HepG2 (cell line): ENCODE measurements at regions not wholly inside any gene's neighbourhood (a gene's known extent, or its start where the extent isn't known, plus 50 kb on each side); places are given as distances from the start of the nearest gene placed in this dataset.
A peak's percentile ranks its signal among the peaks of the same experiment; 100 is the strongest.

Source experiments
- ARNT ChIP-seq: fragments of 450-650 bp; IDR thresholded peaks from 2 replicates; pipeline ENCODE4 v1.6.1; 2017
- HCFC1 ChIP-seq: fragments of 150-350 bp; IDR thresholded peaks from 2 replicates; pipeline ENCODE4 v1.6.1; 2014; ENCODE audit warnings: low read depth, low read length
- HNRNPLL ChIP-seq: fragments of 200-400 bp; formaldehyde crosslinking; IDR thresholded peaks from 2 replicates; pipeline ENCODE4 v1.6.1; 2017; ENCODE audit warnings: mild to moderate bottlenecking, low read depth, low read length; ENCODE audit not compliant: poor library complexity, severe bottlenecking
- KLF11 ChIP-seq: IDR thresholded peaks from 2 replicates; pipeline ENCODE4 v1.6.1; 2016; ENCODE audit warnings: missing compliant biosample characterization
- LCORL ChIP-seq, 2 experiments: fragments of 450-650 bp in 1 of 2; sonication (generic) in 1 of 2; formaldehyde crosslinking in 1 of 2; IDR thresholded peaks; 2 replicates each; pipeline versions ENCODE4 v1.5.0 to v1.6.1; 2017 to 2020; ENCODE audit warnings: antibody characterized with exemption in 1 of 2, missing genetic modification reagents in 1 of 2
- MIER3 ChIP-seq: IDR thresholded peaks from 2 replicates; pipeline ENCODE4 v1.6.1; 2016; ENCODE audit warnings: missing compliant biosample characterization, borderline replicate concordance
- NBN ChIP-seq: fragments of 450-650 bp; conservative IDR thresholded peaks from 2 replicates; pipeline ENCODE4 v1.6.1; 2017
- NONO ChIP-seq, 2 experiments: fragments of 450-650 bp in 1 of 2; sonication (generic) in 1 of 2; formaldehyde crosslinking in 1 of 2; IDR thresholded peaks in 1 of 2; conservative IDR thresholded peaks in 1 of 2; 2 replicates each; pipeline versions ENCODE4 v1.6.1 to v1.8.0; 2017 to 2022; ENCODE audit warnings: mild to moderate bottlenecking in 1 of 2, missing genetic modification reagents in 1 of 2, moderate library complexity in 1 of 2
- PHB2 ChIP-seq: fragments of 450-650 bp; IDR thresholded peaks from 2 replicates; pipeline ENCODE4 v1.6.1; 2018; ENCODE audit not compliant: partially characterized antibody
- PLRG1 ChIP-seq: fragments of 450-650 bp; conservative IDR thresholded peaks from 2 replicates; pipeline ENCODE4 v1.6.1; 2016
- TAF15 ChIP-seq: fragments of 200-400 bp; formaldehyde crosslinking; IDR thresholded peaks from one replicate; pipeline ENCODE4 v1.6.1; 2018; ENCODE audit warnings: mild to moderate bottlenecking, low read depth, low read length; ENCODE audit not compliant: poor library complexity, severe bottlenecking
- ZC3H13 ChIP-seq: sonication (generic); formaldehyde crosslinking; IDR thresholded peaks from 2 replicates; pipeline ENCODE4 v1.8.1; 2023; ENCODE audit warnings: mild to moderate bottlenecking, missing genetic modification reagents, moderate library complexity
- ZNF619 ChIP-seq: sonication (generic); formaldehyde crosslinking; IDR thresholded peaks from 2 replicates; pipeline ENCODE4 v1.4.0; 2020; ENCODE audit warnings: mild to moderate bottlenecking, missing genetic modification reagents
- ZNF713 ChIP-seq: sonication (generic); formaldehyde crosslinking; IDR thresholded peaks from 2 replicates; pipeline ENCODE4 v1.4.0; 2020; ENCODE audit warnings: mild to moderate bottlenecking, missing genetic modification reagents
- ZNF777 ChIP-seq: sonication (generic); formaldehyde crosslinking; IDR thresholded peaks from 2 replicates; pipeline ENCODE4 v1.4.0; 2020; ENCODE audit warnings: missing genetic modification reagents
- ZNF790 ChIP-seq: sonication (generic); formaldehyde crosslinking; IDR thresholded peaks from 2 replicates; pipeline ENCODE4 v1.8.0; 2022; ENCODE audit warnings: missing genetic modification reagents, mild to moderate bottlenecking, borderline replicate concordance
- TF ChIP-seq, protein P1 (sequence below): sonication (generic); formaldehyde crosslinking; IDR thresholded peaks from 2 replicates; pipeline ENCODE4; 2020; ENCODE audit warnings: missing genetic modification reagents, mild to moderate bottlenecking, borderline replicate concordance
- TF ChIP-seq, protein P2 (sequence below), 2 experiments: sonication (generic) in 1 of 2; formaldehyde crosslinking in 1 of 2; IDR thresholded peaks; 2 replicates each; pipeline versions ENCODE4 v1.4.0 to v1.6.1; 2018 to 2020; ENCODE audit warnings: missing genetic modification reagents in 2 of 2, borderline replicate concordance in 1 of 2, low read depth in 1 of 2, mild to moderate bottlenecking in 1 of 2, missing biosample characterization in 1 of 2
- TF ChIP-seq, protein P3 (sequence below): sonication (generic); formaldehyde crosslinking; IDR thresholded peaks from 2 replicates; pipeline ENCODE4 v1.8.1; 2023; ENCODE audit warnings: mild to moderate bottlenecking, missing genetic modification reagents
- TF ChIP-seq, protein P4 (sequence below): sonication (generic); formaldehyde crosslinking; IDR thresholded peaks from 2 replicates; pipeline ENCODE4 v1.9.0; 2021; ENCODE audit warnings: missing genetic modification reagents, borderline replicate concordance
- TF ChIP-seq, protein P5 (sequence below): sonication (generic); formaldehyde crosslinking; IDR thresholded peaks from 2 replicates; pipeline ENCODE4 v1.5.0; 2020; ENCODE audit warnings: missing genetic modification reagents
- TF ChIP-seq, protein P6 (sequence below): sonication (generic); formaldehyde crosslinking; IDR thresholded peaks from 2 replicates; pipeline ENCODE4 v1.5.0; 2020; ENCODE audit warnings: missing genetic modification reagents, mild to moderate bottlenecking, borderline replicate concordance

DNA sequence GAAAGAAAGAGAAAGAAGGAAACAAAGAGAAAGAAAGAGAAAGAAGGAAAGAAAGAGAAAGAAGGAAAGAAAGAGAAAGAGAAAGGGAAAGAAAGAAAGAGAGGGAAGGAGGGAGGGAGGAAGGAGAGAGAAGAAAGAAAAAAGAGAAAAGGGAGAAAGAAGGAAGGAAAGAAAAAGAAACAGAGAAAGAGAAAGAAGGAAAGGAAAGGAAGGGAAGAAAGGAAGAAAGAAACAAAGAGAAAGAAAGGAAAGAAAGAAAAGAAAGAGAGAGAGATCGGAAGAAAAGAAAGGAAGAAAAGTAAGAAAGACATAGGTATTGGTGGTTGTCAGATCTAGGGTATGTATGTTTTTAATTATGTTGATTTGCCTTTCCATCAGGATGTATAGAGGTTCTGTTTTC, 342.3 kb downstream of the FOXG1 start (continued):
- no peak for TF ChIP-seq TAF15
- TF ChIP-seq NBN, result 0 out of 2 replicates have a peak, but pooled peaks have one; percentile 39
- TF ChIP-seq, protein P1, sequence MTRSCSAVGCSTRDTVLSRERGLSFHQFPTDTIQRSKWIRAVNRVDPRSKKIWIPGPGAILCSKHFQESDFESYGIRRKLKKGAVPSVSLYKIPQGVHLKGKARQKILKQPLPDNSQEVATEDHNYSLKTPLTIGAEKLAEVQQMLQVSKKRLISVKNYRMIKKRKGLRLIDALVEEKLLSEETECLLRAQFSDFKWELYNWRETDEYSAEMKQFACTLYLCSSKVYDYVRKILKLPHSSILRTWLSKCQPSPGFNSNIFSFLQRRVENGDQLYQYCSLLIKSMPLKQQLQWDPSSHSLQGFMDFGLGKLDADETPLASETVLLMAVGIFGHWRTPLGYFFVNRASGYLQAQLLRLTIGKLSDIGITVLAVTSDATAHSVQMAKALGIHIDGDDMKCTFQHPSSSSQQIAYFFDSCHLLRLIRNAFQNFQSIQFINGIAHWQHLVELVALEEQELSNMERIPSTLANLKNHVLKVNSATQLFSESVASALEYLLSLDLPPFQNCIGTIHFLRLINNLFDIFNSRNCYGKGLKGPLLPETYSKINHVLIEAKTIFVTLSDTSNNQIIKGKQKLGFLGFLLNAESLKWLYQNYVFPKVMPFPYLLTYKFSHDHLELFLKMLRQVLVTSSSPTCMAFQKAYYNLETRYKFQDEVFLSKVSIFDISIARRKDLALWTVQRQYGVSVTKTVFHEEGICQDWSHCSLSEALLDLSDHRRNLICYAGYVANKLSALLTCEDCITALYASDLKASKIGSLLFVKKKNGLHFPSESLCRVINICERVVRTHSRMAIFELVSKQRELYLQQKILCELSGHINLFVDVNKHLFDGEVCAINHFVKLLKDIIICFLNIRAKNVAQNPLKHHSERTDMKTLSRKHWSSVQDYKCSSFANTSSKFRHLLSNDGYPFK (CRISPR knock-in tag), result no peak
- TF ChIP-seq ARNT, result peak; percentile 86
- no peak for TF ChIP-seq ZNF713
- TF ChIP-seq, protein P2, sequence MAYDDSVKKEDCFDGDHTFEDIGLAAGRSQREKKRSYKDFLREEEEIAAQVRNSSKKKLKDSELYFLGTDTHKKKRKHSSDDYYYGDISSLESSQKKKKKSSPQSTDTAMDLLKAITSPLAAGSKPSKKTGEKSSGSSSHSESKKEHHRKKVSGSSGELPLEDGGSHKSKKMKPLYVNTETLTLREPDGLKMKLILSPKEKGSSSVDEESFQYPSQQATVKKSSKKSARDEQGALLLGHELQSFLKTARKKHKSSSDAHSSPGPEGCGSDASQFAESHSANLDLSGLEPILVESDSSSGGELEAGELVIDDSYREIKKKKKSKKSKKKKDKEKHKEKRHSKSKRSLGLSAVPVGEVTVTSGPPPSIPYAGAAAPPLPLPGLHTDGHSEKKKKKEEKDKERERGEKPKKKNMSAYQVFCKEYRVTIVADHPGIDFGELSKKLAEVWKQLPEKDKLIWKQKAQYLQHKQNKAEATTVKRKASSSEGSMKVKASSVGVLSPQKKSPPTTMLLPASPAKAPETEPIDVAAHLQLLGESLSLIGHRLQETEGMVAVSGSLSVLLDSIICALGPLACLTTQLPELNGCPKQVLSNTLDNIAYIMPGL (CRISPR knock-in tag; IDR thresholded peaks at IDR 0.05; ENCODE audit: borderline replicate concordance in 1 of 2, low read depth in 1 of 2), result no peak
- TF ChIP-seq HCFC1, result no peak
- TF ChIP-seq, protein P3, sequence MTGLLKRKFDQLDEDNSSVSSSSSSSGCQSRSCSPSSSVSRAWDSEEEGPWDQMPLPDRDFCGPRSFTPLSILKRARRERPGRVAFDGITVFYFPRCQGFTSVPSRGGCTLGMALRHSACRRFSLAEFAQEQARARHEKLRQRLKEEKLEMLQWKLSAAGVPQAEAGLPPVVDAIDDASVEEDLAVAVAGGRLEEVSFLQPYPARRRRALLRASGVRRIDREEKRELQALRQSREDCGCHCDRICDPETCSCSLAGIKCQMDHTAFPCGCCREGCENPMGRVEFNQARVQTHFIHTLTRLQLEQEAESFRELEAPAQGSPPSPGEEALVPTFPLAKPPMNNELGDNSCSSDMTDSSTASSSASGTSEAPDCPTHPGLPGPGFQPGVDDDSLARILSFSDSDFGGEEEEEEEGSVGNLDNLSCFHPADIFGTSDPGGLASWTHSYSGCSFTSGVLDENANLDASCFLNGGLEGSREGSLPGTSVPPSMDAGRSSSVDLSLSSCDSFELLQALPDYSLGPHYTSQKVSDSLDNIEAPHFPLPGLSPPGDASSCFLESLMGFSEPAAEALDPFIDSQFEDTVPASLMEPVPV (CRISPR knock-in tag), result no peak
- peak; percentile 39; the same call in 1 of the 2 replicates for TF ChIP-seq NONO (IDR thresholded peaks at IDR 0.05)
- TF ChIP-seq NONO (CRISPR knock-in tag; conservative IDR thresholded peaks at IDR 0.05), result no peak
- TF ChIP-seq ZNF619 (CRISPR knock-in tag), result no peak
- TF ChIP-seq LCORL (IDR thresholded peaks at IDR 0.05), result peak; percentile 57
- TF ChIP-seq LCORL (CRISPR knock-in tag; IDR thresholded peaks at IDR 0.05), result no peak
- peak; percentile 87; the same call in 1 of the 2 replicates for TF ChIP-seq PLRG1
- no peak for TF ChIP-seq HNRNPLL
- TF ChIP-seq, protein P4, sequence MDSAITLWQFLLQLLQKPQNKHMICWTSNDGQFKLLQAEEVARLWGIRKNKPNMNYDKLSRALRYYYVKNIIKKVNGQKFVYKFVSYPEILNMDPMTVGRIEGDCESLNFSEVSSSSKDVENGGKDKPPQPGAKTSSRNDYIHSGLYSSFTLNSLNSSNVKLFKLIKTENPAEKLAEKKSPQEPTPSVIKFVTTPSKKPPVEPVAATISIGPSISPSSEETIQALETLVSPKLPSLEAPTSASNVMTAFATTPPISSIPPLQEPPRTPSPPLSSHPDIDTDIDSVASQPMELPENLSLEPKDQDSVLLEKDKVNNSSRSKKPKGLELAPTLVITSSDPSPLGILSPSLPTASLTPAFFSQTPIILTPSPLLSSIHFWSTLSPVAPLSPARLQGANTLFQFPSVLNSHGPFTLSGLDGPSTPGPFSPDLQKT (CRISPR knock-in tag), result no peak
- no peak for TF ChIP-seq ZC3H13 (CRISPR knock-in tag)
- no peak for TF ChIP-seq ZNF790 (CRISPR knock-in tag)
- peak; percentile 81 for TF ChIP-seq PHB2
- TF ChIP-seq KLF11 (CRISPR knock-in tag), result no peak
- TF ChIP-seq ZNF777 (CRISPR knock-in tag), result no peak
- TF ChIP-seq, protein P5, sequence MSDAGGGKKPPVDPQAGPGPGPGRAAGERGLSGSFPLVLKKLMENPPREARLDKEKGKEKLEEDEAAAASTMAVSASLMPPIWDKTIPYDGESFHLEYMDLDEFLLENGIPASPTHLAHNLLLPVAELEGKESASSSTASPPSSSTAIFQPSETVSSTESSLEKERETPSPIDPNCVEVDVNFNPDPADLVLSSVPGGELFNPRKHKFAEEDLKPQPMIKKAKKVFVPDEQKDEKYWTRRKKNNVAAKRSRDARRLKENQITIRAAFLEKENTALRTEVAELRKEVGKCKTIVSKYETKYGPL (CRISPR knock-in tag), result no peak
- TF ChIP-seq, protein P6, sequence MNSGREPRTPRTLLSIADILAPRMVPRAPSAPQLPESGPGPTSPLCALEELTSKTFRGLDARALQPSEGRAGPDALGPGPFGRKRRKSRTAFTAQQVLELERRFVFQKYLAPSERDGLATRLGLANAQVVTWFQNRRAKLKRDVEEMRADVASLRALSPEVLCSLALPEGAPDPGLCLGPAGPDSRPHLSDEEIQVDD (CRISPR knock-in tag), result no peak
- TF ChIP-seq MIER3 (CRISPR knock-in tag), result no peak
